ENCODE measurements at regions not wholly inside any gene's neighbourhood (a gene's known extent, or its start where the extent isn't known, plus 50 kb on each side); places are given as distances from the start of the nearest gene placed in this dataset.

DNA sequence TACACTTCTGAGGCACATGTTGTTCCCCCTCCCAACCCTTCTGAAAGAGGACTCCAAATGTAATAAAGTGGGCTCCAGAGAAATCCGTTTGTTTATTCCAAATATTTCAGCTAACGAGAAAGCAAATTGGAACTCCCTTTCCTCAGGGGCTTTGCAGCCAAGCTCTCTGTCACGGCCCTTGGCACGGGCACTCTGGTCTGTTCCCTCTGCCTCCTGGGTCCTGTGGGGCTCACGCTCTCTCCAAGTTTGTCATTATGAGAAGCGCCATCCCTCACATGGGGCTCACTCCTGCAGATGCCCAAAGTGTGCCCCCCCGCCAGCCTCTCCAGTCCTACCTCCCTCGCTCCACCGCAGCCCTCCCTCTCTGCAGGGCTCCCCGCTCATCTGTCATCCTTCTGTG lies 125.4 kb upstream of the POU2AF2 start:
- intact Hi-C loops (cut with DNase I; ENCODE audit: low total_unique reads), result no loop called here

DNA sequence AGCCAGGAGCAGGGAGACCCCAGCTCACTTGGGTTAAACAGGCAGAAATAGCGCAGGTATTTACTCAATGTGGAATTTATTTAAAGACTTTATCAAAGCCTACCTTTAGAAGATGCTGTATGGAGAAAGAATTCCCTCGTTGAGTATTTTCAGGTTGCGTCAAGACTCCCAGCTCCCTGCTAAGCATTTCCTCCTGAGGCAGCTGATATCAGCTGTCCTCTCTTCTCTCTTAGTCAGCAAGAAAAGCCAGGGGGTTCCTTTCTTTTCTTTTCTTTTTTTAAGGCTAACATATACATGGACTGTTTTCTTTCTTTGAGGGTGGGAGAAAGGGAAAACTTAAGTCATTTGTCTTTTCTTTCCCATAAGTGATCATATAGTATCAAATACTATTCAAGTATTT lies 125.8 kb upstream of the POU2AF2 start:
- Histone ChIP-seq H3K4me1 (no peaks in the 10 kb centered on the region), H3K4me3 (no peak overlapping the region), H3K27ac (no peak overlapping the region), H3K36me3 (no peaks in the 10 kb centered on the region), H3K27me3 (no peaks in the 10 kb centered on the region), H3K9me3 (no peaks in the 10 kb centered on the region)
- TF ChIP-seq, protein P1, sequence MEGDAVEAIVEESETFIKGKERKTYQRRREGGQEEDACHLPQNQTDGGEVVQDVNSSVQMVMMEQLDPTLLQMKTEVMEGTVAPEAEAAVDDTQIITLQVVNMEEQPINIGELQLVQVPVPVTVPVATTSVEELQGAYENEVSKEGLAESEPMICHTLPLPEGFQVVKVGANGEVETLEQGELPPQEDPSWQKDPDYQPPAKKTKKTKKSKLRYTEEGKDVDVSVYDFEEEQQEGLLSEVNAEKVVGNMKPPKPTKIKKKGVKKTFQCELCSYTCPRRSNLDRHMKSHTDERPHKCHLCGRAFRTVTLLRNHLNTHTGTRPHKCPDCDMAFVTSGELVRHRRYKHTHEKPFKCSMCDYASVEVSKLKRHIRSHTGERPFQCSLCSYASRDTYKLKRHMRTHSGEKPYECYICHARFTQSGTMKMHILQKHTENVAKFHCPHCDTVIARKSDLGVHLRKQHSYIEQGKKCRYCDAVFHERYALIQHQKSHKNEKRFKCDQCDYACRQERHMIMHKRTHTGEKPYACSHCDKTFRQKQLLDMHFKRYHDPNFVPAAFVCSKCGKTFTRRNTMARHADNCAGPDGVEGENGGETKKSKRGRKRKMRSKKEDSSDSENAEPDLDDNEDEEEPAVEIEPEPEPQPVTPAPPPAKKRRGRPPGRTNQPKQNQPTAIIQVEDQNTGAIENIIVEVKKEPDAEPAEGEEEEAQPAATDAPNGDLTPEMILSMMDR (IDR thresholded peaks at IDR 0.05), result no peak
- no peak for TF ChIP-seq POLR2A (IDR thresholded peaks at IDR 0.05)
- DNase-seq, result no peak
- intact Hi-C loops (cut with DNase I; ENCODE audit: low total_unique reads), result no loop called here

More for the DNA sequence above, 125.4 kb upstream of the POU2AF2 start:
- Histone ChIP-seq H3K27ac (no peak overlapping the region), H3K36me3 (no peaks in the 10 kb centered on the region), H3K9me3 (no peaks in the 10 kb centered on the region), H3K4me1 (no peaks in the 10 kb centered on the region), H3K27me3 (no peaks in the 10 kb centered on the region), H3K4me3 (no peak overlapping the region)
- no peak for TF ChIP-seq POLR2A (IDR thresholded peaks at IDR 0.05)
- TF ChIP-seq, protein P1 (IDR thresholded peaks at IDR 0.05), result no peak
- DNase-seq, result no peak

- intact Hi-C loops (cut with DNase I; ENCODE audit: low total_unique reads), result no loop called here
Measured at GRCh38 chr11:111115890-111116289, 129.6 kb upstream of the POU2AF2 start.

DNA sequence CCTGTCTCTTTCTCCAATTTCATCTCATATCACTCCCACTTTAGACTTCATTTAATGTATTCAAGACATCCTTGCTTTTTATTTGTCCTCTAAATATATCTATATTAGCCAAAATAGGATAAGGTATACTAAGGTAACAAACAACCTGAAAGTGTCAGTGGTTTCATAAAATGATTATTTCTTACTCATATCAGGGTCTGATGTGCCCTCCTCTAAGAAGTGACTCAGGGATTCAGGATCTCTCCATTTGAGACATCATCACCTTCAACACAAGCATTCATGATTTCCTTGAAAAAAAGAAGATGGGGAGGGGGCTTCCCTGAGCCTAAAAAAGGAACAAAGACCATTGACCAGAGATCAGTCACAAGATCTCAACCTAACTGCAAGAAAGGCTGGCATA lies 131.4 kb upstream of the POU2AF2 start:
- Histone ChIP-seq H3K27me3 (no peaks in the 10 kb centered on the region), H3K4me1 (no peaks in the 10 kb centered on the region), H3K4me3 (no peak overlapping the region), H3K27ac (no peak overlapping the region), H3K9me3 (no peaks in the 10 kb centered on the region), H3K36me3 (no peaks in the 10 kb centered on the region)
- intact Hi-C loops (cut with DNase I; ENCODE audit: low total_unique reads), result no loop called here
- no peak for DNase-seq
- TF ChIP-seq, protein P1 (IDR thresholded peaks at IDR 0.05), result no peak
- no peak for TF ChIP-seq POLR2A (IDR thresholded peaks at IDR 0.05)

More at GRCh38 chr11:111115890-111116289, 129.6 kb upstream of the POU2AF2 start:
- no peaks in the 10 kb centered on the region for H3K27me3 ChIP-seq
- no peak overlapping the region for H3K27ac ChIP-seq
- no peak for TF ChIP-seq POLR2A (IDR thresholded peaks at IDR 0.05)
- TF ChIP-seq, protein P1 (IDR thresholded peaks at IDR 0.05), result no peak
- DNase-seq, result no peak
- no peaks in the 10 kb centered on the region for H3K9me3 ChIP-seq
- H3K4me3 ChIP-seq, result no peak overlapping the region
- H3K36me3 ChIP-seq, result no peaks in the 10 kb centered on the region
- no peaks in the 10 kb centered on the region for H3K4me1 ChIP-seq

- H3K4me1 ChIP-seq, result no peaks in the 10 kb centered on the region
- H3K36me3 ChIP-seq, result no peaks in the 10 kb centered on the region
- DNase-seq, result no peak
- no peaks in the 10 kb centered on the region for H3K9me3 ChIP-seq
- no peak overlapping the region for H3K4me3 ChIP-seq
- no peaks in the 10 kb centered on the region for H3K27me3 ChIP-seq
- no peak overlapping the region for H3K27ac ChIP-seq
- TF ChIP-seq, protein P1 (IDR thresholded peaks at IDR 0.05), result no peak
- TF ChIP-seq POLR2A (IDR thresholded peaks at IDR 0.05), result no peak
- intact Hi-C loops (cut with DNase I; ENCODE audit: low total_unique reads), result no loop called here
Measured at GRCh38 chr11:111112614-111113013, 132.9 kb upstream of the POU2AF2 start.

Measured in uterus (tissue), 3 donors.